ENCODE measurements at regions not wholly inside any gene's neighbourhood (a gene's known extent, or its start where the extent isn't known, plus 50 kb on each side); places are given as distances from the start of the nearest gene placed in this dataset.

- H3K27me3 ChIP-seq (ENCODE audit: control insufficient read depth in 3 of 3, insufficient read depth in 3 of 3, low read depth in 1 of 3, low read length in 3 of 3) = peaks cover 0 to 16% (median 11%) of the 10 kb centered on the region in 3 experiments
- no peak for DNase-seq (ENCODE audit: low spot score)
- no peak overlapping the region for H3K27ac ChIP-seq (replicated peaks; ENCODE audit: low read length)
- no peak overlapping the region for H4K8ac ChIP-seq (ENCODE audit: low read depth, low read length)
- no peak overlapping the region for H3K4ac ChIP-seq (ENCODE audit: low read length)
- H2BK15ac ChIP-seq (ENCODE audit: low read length) = no peak overlapping the region
- H3K23ac ChIP-seq (ENCODE audit: low read depth, low read length, poor library complexity) = no peak overlapping the region
- H3K36me3 ChIP-seq (replicated peaks in 1 of 2; ENCODE audit: control insufficient read depth in 2 of 2, insufficient read depth in 2 of 2, low read length in 2 of 2) = no peaks in the 10 kb centered on the region
- no peak overlapping the region for H3K9ac ChIP-seq (ENCODE audit: low read depth, low read length, poor library complexity)
- H2BK120ac ChIP-seq (ENCODE audit: low read depth, low read length) = no peak overlapping the region
- H2BK12ac ChIP-seq (ENCODE audit: low read length) = no peak overlapping the region
- no peak overlapping the region for H3K14ac ChIP-seq (ENCODE audit: low read length)
- no peaks in the 10 kb centered on the region for H3K9me3 ChIP-seq (replicated peaks in 1 of 2; ENCODE audit: control insufficient read depth in 2 of 2, insufficient read depth in 1 of 2, low read depth in 1 of 2, low read length in 2 of 2)
- no peak overlapping the region for H2BK5ac ChIP-seq (ENCODE audit: low read length)
- WGBS, 2 donors (ENCODE audit: extremely low coverage in 2 of 2, insufficient read length in 2 of 2, insufficient replicate concordance in 1 of 2) = 100% methylated on average over 1 of the region's 5 CpGs
- peaks cover 5% of the 10 kb centered on the region in 2 donors for H3K4me1 ChIP-seq (ENCODE audit: control insufficient read depth in 2 of 2, insufficient read depth in 1 of 2, low read depth in 1 of 2, low read length in 2 of 2)
- H3K4me3 ChIP-seq (ENCODE audit: low read length in 2 of 2) = no peak overlapping the region
- H2AFZ ChIP-seq (ENCODE audit: low read length) = peak overlapping the region; percentile 96
- no peak overlapping the region for H3K4me2 ChIP-seq (ENCODE audit: insufficient read depth, low read length, poor library complexity, severe bottlenecking)
- H3K18ac ChIP-seq (ENCODE audit: low read length) = no peak overlapping the region
- H3K79me1 ChIP-seq (ENCODE audit: low read depth, low read length) = no peaks in the 10 kb centered on the region
- no peak overlapping the region for H2AK5ac ChIP-seq (ENCODE audit: low read depth, low read length)
- H4K91ac ChIP-seq (ENCODE audit: low read depth, low read length, poor library complexity) = no peak overlapping the region
Measured at GRCh38 chr22:41023299-41023623, 69.1 kb upstream of the EP300 start.

DNA sequence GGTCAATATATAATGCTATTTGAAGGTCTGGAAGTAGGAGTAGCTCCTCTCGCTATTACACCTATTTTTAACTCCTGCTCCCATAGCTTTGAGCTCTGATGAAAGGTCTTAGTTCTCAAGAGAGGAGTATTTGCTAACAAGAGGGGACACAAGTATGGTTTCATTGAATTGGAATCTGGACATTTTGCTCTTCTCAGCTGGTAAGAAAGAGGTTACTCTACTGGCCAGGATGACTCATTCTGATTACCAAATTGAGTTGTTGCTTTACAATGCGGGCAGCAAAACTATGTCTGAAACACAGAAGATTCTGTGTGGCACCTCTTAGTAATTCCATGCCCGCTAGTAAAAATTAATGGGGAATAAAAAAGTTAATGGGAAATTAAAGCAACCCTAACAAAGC lies 63.6 kb upstream of the EP300 start:
- Histone ChIP-seq H2AK5ac (ENCODE audit: low read depth, low read length) (no peak overlapping the region), H3K18ac (ENCODE audit: low read length) (no peak overlapping the region), H3K79me1 (ENCODE audit: low read depth, low read length) (no peaks in the 10 kb centered on the region), H2BK15ac (ENCODE audit: low read length) (no peak overlapping the region), H3K9ac (ENCODE audit: low read depth, low read length, poor library complexity) (no peak overlapping the region), H3K27me3 (ENCODE audit: control insufficient read depth in 3 of 3, insufficient read depth in 3 of 3, low read depth in 1 of 3, low read length in 3 of 3) (no peaks in the 10 kb centered on the region), H4K91ac (ENCODE audit: low read depth, low read length, poor library complexity) (no peak overlapping the region), H3K23ac (ENCODE audit: low read depth, low read length, poor library complexity) (no peak overlapping the region), H2BK120ac (ENCODE audit: low read depth, low read length) (no peak overlapping the region), H3K36me3 (replicated peaks in 1 of 2; ENCODE audit: control insufficient read depth in 2 of 2, insufficient read depth in 2 of 2, low read length in 2 of 2) (no peaks in the 10 kb centered on the region), H3K27ac (replicated peaks; ENCODE audit: low read length) (no peak overlapping the region), H3K4me2 (ENCODE audit: insufficient read depth, low read length, poor library complexity, severe bottlenecking) (no peak overlapping the region), H3K9me3 (replicated peaks in 1 of 2; ENCODE audit: control insufficient read depth in 2 of 2, insufficient read depth in 1 of 2, low read depth in 1 of 2, low read length in 2 of 2) (no peaks in the 10 kb centered on the region), H2BK12ac (ENCODE audit: low read length) (no peak overlapping the region), H3K14ac (ENCODE audit: low read length) (no peak overlapping the region), H2AFZ (ENCODE audit: low read length) (no peak overlapping the region), H3K4ac (ENCODE audit: low read length) (no peak overlapping the region), H4K8ac (ENCODE audit: low read depth, low read length) (no peak overlapping the region), H3K4me3 (ENCODE audit: low read length in 2 of 2) (no peak overlapping the region), H3K4me1 (ENCODE audit: control insufficient read depth in 2 of 2, insufficient read depth in 1 of 2, low read depth in 1 of 2, low read length in 2 of 2) (no peaks in the 10 kb centered on the region), H2BK5ac (ENCODE audit: low read length) (no peak overlapping the region)
- WGBS, 2 donors (ENCODE audit: extremely low coverage in 2 of 2, insufficient read length in 2 of 2, insufficient replicate concordance in 1 of 2) = no CpG with 5 or more reads among the region's 3 CpGs
- DNase-seq (ENCODE audit: low spot score) = no peak

DNA sequence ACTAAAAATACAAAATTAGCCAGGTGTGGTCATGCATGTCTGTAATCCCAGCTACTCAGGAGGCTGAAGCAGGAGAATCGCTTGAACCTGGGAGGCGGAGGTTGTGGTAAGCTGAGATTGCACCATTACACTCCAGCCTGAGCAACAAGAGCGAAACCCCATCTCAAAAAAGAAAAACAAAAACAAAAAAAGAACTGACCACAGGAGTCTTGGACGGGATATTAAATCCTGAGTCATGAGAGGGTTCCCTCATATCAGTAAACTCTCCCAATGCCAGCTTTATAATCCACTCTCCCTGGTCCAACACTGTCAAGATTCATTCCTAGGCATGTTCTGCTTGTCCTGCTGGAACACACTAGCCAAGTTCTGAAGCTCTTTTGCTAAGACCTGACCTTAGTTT lies 61.5 kb upstream of the EP300 start:
- Histone ChIP-seq H3K9me3 (replicated peaks in 1 of 2; ENCODE audit: control insufficient read depth in 2 of 2, insufficient read depth in 1 of 2, low read depth in 1 of 2, low read length in 2 of 2) (no peaks in the 10 kb centered on the region), H3K27ac (replicated peaks; ENCODE audit: low read length) (no peak overlapping the region), H2BK12ac (ENCODE audit: low read length) (no peak overlapping the region), H4K8ac (ENCODE audit: low read depth, low read length) (no peak overlapping the region), H2AFZ (ENCODE audit: low read length) (no peak overlapping the region), H3K23ac (ENCODE audit: low read depth, low read length, poor library complexity) (no peak overlapping the region), H3K4me1 (ENCODE audit: control insufficient read depth in 2 of 2, insufficient read depth in 1 of 2, low read depth in 1 of 2, low read length in 2 of 2) (no peaks in the 10 kb centered on the region), H3K9ac (ENCODE audit: low read depth, low read length, poor library complexity) (no peak overlapping the region), H3K4ac (ENCODE audit: low read length) (no peak overlapping the region), H2AK5ac (ENCODE audit: low read depth, low read length) (no peak overlapping the region), H3K4me3 (ENCODE audit: low read length in 2 of 2) (no peak overlapping the region), H3K4me2 (ENCODE audit: insufficient read depth, low read length, poor library complexity, severe bottlenecking) (no peak overlapping the region), H2BK15ac (ENCODE audit: low read length) (no peak overlapping the region), H3K36me3 (replicated peaks in 1 of 2; ENCODE audit: control insufficient read depth in 2 of 2, insufficient read depth in 2 of 2, low read length in 2 of 2) (no peaks in the 10 kb centered on the region), H4K91ac (ENCODE audit: low read depth, low read length, poor library complexity) (no peak overlapping the region), H3K27me3 (ENCODE audit: control insufficient read depth in 3 of 3, insufficient read depth in 3 of 3, low read depth in 1 of 3, low read length in 3 of 3) (no peaks in the 10 kb centered on the region), H3K79me1 (ENCODE audit: low read depth, low read length) (no peaks in the 10 kb centered on the region), H3K14ac (ENCODE audit: low read length) (no peak overlapping the region), H2BK5ac (ENCODE audit: low read length) (no peak overlapping the region), H3K18ac (ENCODE audit: low read length) (no peak overlapping the region), H2BK120ac (ENCODE audit: low read depth, low read length) (no peak overlapping the region)
- DNase-seq (ENCODE audit: low spot score) = no peak
- no CpG with 5 or more reads among the region's 4 CpGs for WGBS, 2 donors (ENCODE audit: extremely low coverage in 2 of 2, insufficient read length in 2 of 2, insufficient replicate concordance in 1 of 2)

GRCh38 chr22:41034706-41035105 lies 57.7 kb upstream of the EP300 start:
- H3K4me3 ChIP-seq (ENCODE audit: low read length in 2 of 2) = no peak overlapping the region
- no peak overlapping the region for H3K9ac ChIP-seq (ENCODE audit: low read depth, low read length, poor library complexity)
- WGBS, 2 donors (ENCODE audit: extremely low coverage in 2 of 2, insufficient read length in 2 of 2, insufficient replicate concordance in 1 of 2) = no CpG with 5 or more reads among the region's 4 CpGs
- H3K36me3 ChIP-seq (replicated peaks in 1 of 2; ENCODE audit: control insufficient read depth in 2 of 2, insufficient read depth in 2 of 2, low read length in 2 of 2) = no peaks in the 10 kb centered on the region
- no peaks in the 10 kb centered on the region for H3K27me3 ChIP-seq (ENCODE audit: control insufficient read depth in 3 of 3, insufficient read depth in 3 of 3, low read depth in 1 of 3, low read length in 3 of 3)
- no peak overlapping the region for H2BK15ac ChIP-seq (ENCODE audit: low read length)
- no peak overlapping the region for H3K18ac ChIP-seq (ENCODE audit: low read length)
- H4K91ac ChIP-seq (ENCODE audit: low read depth, low read length, poor library complexity) = no peak overlapping the region
- no peak overlapping the region for H2AFZ ChIP-seq (ENCODE audit: low read length)
- no peaks in the 10 kb centered on the region for H3K79me1 ChIP-seq (ENCODE audit: low read depth, low read length)
- H3K14ac ChIP-seq (ENCODE audit: low read length) = no peak overlapping the region
- no peak overlapping the region for H3K27ac ChIP-seq (replicated peaks; ENCODE audit: low read length)
- no peak overlapping the region for H2BK5ac ChIP-seq (ENCODE audit: low read length)
- H3K4me1 ChIP-seq (ENCODE audit: control insufficient read depth in 2 of 2, insufficient read depth in 1 of 2, low read depth in 1 of 2, low read length in 2 of 2) = peaks cover 2 to 3% of the 10 kb centered on the region in 2 donors
- no peak overlapping the region for H4K8ac ChIP-seq (ENCODE audit: low read depth, low read length)
- no peak overlapping the region for H3K4me2 ChIP-seq (ENCODE audit: insufficient read depth, low read length, poor library complexity, severe bottlenecking)
- H2BK12ac ChIP-seq (ENCODE audit: low read length) = no peak overlapping the region
- H2BK120ac ChIP-seq (ENCODE audit: low read depth, low read length) = no peak overlapping the region
- H3K4ac ChIP-seq (ENCODE audit: low read length) = no peak overlapping the region
- no peak overlapping the region for H2AK5ac ChIP-seq (ENCODE audit: low read depth, low read length)
- DNase-seq (ENCODE audit: low spot score) = no peak
- H3K9me3 ChIP-seq (replicated peaks in 1 of 2; ENCODE audit: control insufficient read depth in 2 of 2, insufficient read depth in 1 of 2, low read depth in 1 of 2, low read length in 2 of 2) = no peaks in the 10 kb centered on the region
- no peak overlapping the region for H3K23ac ChIP-seq (ENCODE audit: low read depth, low read length, poor library complexity)
